Subcutaneous abdominal adipose tissue (tissue), 5 donors: ENCODE measurements at regions not wholly inside any gene's neighbourhood (a gene's known extent, or its start where the extent isn't known, plus 50 kb on each side); places are given as distances from the start of the nearest gene placed in this dataset.

Experiments
- H3K27ac ChIP-seq: one replicate; pipeline ENCODE4 v1.7.0; 2013; ENCODE audit warnings: low read depth, mild to moderate bottlenecking, inconsistent platforms, low read length, moderate library complexity
- H3K27me3 ChIP-seq, 5 donors: one replicate each; pipeline ENCODE4 v1.7.0; 2013; ENCODE audit warnings: low read length in 5 of 5, inconsistent platforms in 1 of 5; ENCODE audit not compliant: control insufficient read depth in 5 of 5, insufficient read depth in 4 of 5
- H3K36me3 ChIP-seq, 5 donors: one replicate each; pipeline ENCODE4 v1.7.0; 2013; ENCODE audit warnings: low read length in 5 of 5; ENCODE audit not compliant: control insufficient read depth in 5 of 5, insufficient read depth in 5 of 5
- H3K4me1 ChIP-seq, 5 donors: one replicate each; pipeline ENCODE4 v1.7.0; 2013; ENCODE audit warnings: low read length in 5 of 5, mild to moderate bottlenecking in 3 of 5, moderate library complexity in 1 of 5; ENCODE audit not compliant: control insufficient read depth in 5 of 5, insufficient read depth in 5 of 5
- H3K4me3 ChIP-seq, 5 donors: one replicate each; pipeline ENCODE4 v1.7.0; 2013; ENCODE audit warnings: low read length in 5 of 5, low read depth in 1 of 5
- H3K9ac ChIP-seq, 5 donors: one replicate each; pipeline ENCODE4 v1.7.0; 2013; ENCODE audit warnings: low read length in 5 of 5, mild to moderate bottlenecking in 4 of 5, moderate library complexity in 3 of 5
- H3K9me3 ChIP-seq, 5 donors: one replicate each; pipeline ENCODE4 v1.7.0; 2013; ENCODE audit warnings: low read length in 5 of 5; ENCODE audit not compliant: control insufficient read depth in 5 of 5
- donor health status: healthy.
- donor health status: healthy.
- donor health status: healthy.
- donor health status: healthy.
- donor health status: healthy.

GRCh38 chr10:124346831-124347230, 71.9 kb downstream of the OAT start:
- H3K4me3 ChIP-seq: no peak overlapping the region
- H3K27me3 ChIP-seq: peaks cover 0 to 7% (median 0%) of the 10 kb centered on the region in 5 donors
- H3K9ac ChIP-seq: no peak overlapping the region
- H3K4me1 ChIP-seq: no peaks in the 10 kb centered on the region
- H3K9me3 ChIP-seq: no peaks in the 10 kb centered on the region
- H3K36me3 ChIP-seq: no peaks in the 10 kb centered on the region
- H3K27ac ChIP-seq: no peak overlapping the region

- Histone ChIP-seq H3K4me1 (peaks cover 0 to 7% (median 0%) of the 10 kb centered on the region in 5 donors), H3K27ac (no peak overlapping the region), H3K9ac (no peak overlapping the region), H3K9me3 (no peaks in the 10 kb centered on the region), H3K36me3 (no peaks in the 10 kb centered on the region), H3K4me3 (no peak overlapping the region), H3K27me3 (peaks cover 0 to 10% (median 5%) of the 10 kb centered on the region in 5 donors)
Observed at GRCh38 chr10:124345521-124345920, 73.2 kb downstream of the OAT start.

- H3K9ac ChIP-seq: no peak overlapping the region
- H3K27ac ChIP-seq: no peak overlapping the region
- H3K36me3 ChIP-seq: no peaks in the 10 kb centered on the region
- peaks cover 0 to 8% (median 0%) of the 10 kb centered on the region in 5 donors for H3K4me1 ChIP-seq
- no peaks in the 10 kb centered on the region for H3K9me3 ChIP-seq
- H3K27me3 ChIP-seq: peaks cover 2 to 10% (median 5%) of the 10 kb centered on the region in 5 donors
- H3K4me3 ChIP-seq: no peak overlapping the region
Observed at GRCh38 chr10:124344931-124345330, 73.8 kb downstream of the OAT start.

GRCh38 chr10:124344266-124344590, 74.5 kb downstream of the OAT start:
- H3K4me3 ChIP-seq: no peak overlapping the region
- no peak overlapping the region for H3K9ac ChIP-seq
- H3K9me3 ChIP-seq: no peaks in the 10 kb centered on the region
- no peak overlapping the region for H3K27ac ChIP-seq
- peaks cover 0 to 8% (median 0%) of the 10 kb centered on the region in 5 donors for H3K4me1 ChIP-seq
- peaks cover 2 to 8% (median 5%) of the 10 kb centered on the region in 5 donors for H3K27me3 ChIP-seq
- H3K36me3 ChIP-seq: no peaks in the 10 kb centered on the region

GRCh38 chr10:124343351-124344265, 75.1 kb downstream of the OAT start:
- H3K36me3 ChIP-seq: no peaks in the 10 kb centered on the region
- H3K4me1 ChIP-seq: peaks cover 0 to 8% (median 0%) of the 10 kb centered on the region in 5 donors
- H3K4me3 ChIP-seq: no peak overlapping the region
- no peaks in the 10 kb centered on the region for H3K9me3 ChIP-seq
- H3K27me3 ChIP-seq: peaks cover 2 to 6% (median 3%) of the 10 kb centered on the region in 5 donors
- H3K9ac ChIP-seq: no peak overlapping the region
- no peak overlapping the region for H3K27ac ChIP-seq

- H3K27me3 ChIP-seq: peaks cover 2 to 6% (median 3%) of the 10 kb centered on the region in 5 donors
- no peaks in the 10 kb centered on the region for H3K9me3 ChIP-seq
- no peak overlapping the region for H3K27ac ChIP-seq
- H3K36me3 ChIP-seq: no peaks in the 10 kb centered on the region
- peaks cover 0 to 8% (median 0%) of the 10 kb centered on the region in 5 donors for H3K4me1 ChIP-seq
- H3K4me3 ChIP-seq: no peak overlapping the region
- H3K9ac ChIP-seq: no peak overlapping the region
Observed at GRCh38 chr10:124342821-124343170, 75.9 kb downstream of the OAT start.

- no peaks in the 10 kb centered on the region for H3K36me3 ChIP-seq
- peaks cover 0 to 8% (median 0%) of the 10 kb centered on the region in 5 donors for H3K4me1 ChIP-seq
- H3K27me3 ChIP-seq: peaks cover 2 to 6% (median 3%) of the 10 kb centered on the region in 5 donors
- no peaks in the 10 kb centered on the region for H3K9me3 ChIP-seq
- H3K27ac ChIP-seq: no peak overlapping the region
- H3K9ac ChIP-seq: no peak overlapping the region
- H3K4me3 ChIP-seq: no peak overlapping the region
Observed at GRCh38 chr10:124342136-124342820, 76.4 kb downstream of the OAT start.

- Histone ChIP-seq H3K9me3 (no peaks in the 10 kb centered on the region), H3K9ac (no peak overlapping the region), H3K4me3 (no peak overlapping the region), H3K4me1 (peaks cover 0 to 8% (median 0%) of the 10 kb centered on the region in 5 donors), H3K27ac (no peak overlapping the region), H3K36me3 (no peaks in the 10 kb centered on the region), H3K27me3 (peaks cover 2 to 6% (median 3%) of the 10 kb centered on the region in 5 donors)
Observed at GRCh38 chr10:124341768-124342135, 77.0 kb downstream of the OAT start.

- H3K27ac ChIP-seq: no peak overlapping the region
Observed at GRCh38 chr10:124340033-124340760, 78.5 kb downstream of the OAT start.

More at GRCh38 chr10:124340033-124340760, 78.5 kb downstream of the OAT start:
- no peak overlapping the region for H3K4me3 ChIP-seq
- H3K9me3 ChIP-seq: peaks cover 0 to 2% (median 0%) of the 10 kb centered on the region in 5 donors
- no peaks in the 10 kb centered on the region for H3K36me3 ChIP-seq
- H3K9ac ChIP-seq: no peak overlapping the region
- H3K4me1 ChIP-seq: peaks cover 0 to 8% (median 0%) of the 10 kb centered on the region in 5 donors
- peaks cover 2 to 6% (median 3%) of the 10 kb centered on the region in 5 donors for H3K27me3 ChIP-seq
